GM21529 (cell line): ENCODE measurements at regions not wholly inside any gene's neighbourhood (a gene's known extent, or its start where the extent isn't known, plus 50 kb on each side); places are given as distances from the start of the nearest gene placed in this dataset.
"Not testable (repeated sequence)": the region's sequence is repeated elsewhere in the genome, so short reads cannot be mapped to it uniquely, and the experiment has no call there.

ENCODE experiments used
- ATAC-seq: cut with Tn5 transposase; IDR thresholded peaks from one replicate; pipeline ENCODE4 v1.9.1; 2021; ENCODE audit not compliant: unreplicated experiment

DNA sequence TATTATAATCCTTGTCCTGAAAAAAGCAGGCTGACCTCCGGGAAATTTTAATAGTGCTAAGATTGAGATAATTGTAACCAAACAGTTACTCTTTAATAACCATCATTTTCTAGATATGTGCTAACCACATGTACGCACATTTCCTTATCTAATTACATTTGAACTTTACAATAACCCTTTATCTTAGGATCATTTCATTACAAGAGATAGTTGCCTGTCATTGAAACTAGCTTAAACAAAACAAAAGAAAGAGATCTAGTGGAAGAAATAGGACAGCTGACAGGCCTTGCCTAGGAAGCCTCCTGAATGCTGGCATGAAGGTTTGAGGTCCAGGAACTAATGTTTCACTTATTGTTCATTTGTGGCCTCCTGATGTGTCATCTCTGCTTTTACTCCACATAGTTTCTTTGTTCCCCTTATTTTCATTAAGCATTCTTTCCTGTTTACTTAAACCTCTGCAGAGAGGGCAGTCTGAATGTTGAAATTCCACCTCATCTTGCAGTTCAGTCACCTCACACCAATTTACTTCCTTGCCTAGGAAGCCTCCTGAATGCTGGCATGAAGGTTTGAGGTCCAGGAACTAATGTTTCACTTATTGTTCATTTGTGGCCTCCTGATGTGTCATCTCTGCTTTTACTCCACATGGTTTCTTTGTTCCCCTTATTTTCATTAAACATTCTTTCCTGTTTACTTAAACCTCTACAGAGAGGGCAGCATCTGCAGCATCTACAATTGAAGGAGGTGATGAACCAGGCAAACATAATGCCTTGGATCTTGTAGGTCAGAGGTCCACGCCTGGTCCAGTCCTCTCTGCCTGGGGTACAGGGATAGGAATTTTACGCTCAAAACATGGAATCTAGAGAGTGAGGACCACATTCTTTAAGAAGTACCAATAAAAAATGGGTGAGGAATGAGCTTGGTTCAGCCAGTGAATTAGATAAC lies 247.5 kb downstream of the SPATA31A6 start:
- ATAC-seq: not testable (repeated sequence)

DNA sequence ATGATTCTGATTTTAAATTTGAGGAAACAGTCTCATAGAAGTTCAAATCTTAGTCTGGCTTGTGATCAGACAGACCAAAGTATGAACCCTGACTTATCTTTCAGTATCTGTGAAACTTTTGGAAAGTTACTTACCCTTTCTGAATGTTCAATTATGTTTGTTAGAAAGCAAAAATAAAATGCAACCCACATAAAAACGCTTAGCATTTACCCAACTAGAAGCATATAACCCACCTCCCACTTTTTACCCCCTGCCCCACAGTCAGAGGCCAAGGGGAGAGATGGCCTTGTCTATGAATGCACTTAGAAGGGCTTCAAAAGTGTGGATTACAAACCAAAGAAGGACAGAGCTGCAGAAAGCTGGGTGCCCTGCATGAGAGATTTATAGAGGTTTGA lies 248.2 kb downstream of the SPATA31A6 start:
- ATAC-seq: not testable (repeated sequence)

DNA sequence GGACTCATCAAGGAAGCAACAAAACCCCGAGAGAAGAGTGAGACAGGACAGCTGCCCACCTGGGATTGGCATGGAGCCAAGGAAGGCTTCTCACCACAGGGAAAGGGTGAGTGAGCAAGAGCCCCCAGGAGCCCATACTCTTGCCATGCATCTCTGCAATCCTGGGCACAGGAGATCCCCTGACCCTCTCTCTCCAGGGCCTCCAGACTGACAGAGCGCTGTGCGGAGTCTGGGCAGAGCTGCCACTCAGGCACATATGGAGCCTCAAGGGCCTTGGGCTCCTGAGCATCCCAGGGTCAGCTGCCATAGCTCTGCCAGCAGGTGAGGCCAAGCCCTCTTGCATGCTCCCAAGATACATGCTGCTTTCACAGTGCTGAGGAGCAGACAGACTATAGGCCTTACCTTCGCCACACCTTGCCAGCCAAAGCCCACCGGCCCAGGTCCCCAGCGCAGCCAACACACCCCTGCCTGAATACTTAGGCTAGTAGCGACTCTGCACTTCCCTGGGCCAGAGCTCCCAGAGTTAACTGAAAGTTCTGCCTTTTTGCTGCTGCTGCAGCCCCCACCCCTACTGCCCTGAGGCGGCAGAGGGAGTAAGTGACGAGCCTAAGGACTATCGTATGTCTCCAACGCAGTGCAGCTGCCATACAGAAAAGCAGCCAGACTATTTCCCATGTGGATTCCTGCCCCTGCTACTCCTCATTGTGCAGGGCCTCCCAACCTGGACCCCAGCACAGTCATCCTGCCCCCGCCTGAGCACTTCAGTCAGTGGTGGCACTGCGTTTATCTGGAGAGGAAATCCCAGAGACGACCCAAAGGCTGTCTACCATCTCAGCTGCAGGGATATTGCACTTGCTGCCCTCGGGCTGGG lies 251.6 kb downstream of the SPATA31A6 start:
- not testable (repeated sequence) for ATAC-seq

DNA sequence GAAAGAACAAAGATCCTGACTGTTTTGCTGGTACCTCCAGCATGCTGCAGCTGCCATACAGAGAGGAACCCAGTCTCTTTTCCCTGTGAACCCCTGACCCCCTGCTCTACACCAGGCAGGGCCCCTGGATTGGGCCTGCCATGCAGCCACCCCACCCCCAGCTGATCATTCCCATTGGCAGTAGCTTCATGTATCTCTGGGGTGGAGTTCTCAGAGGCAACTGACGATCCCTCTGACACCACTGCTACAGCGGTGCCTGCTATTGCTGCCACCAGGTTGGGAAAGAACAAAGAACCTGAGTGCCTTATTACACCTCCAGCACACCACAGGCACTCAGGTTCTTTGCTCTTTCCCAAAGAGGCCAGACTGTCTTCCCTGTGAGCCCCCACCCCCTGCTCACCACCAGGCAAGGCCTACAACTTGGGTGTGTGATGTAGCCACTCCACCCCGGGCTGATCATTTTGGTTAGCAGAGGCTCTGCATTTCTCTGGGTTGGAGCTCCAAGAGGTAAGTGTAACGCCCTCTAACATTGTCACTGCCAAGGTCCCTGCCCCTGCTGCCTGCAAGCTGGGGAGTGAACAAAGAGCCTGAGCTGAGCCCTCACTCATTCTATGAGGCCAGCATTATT lies 252.4 kb downstream of the SPATA31A6 start:
- not testable (repeated sequence) for ATAC-seq

DNA sequence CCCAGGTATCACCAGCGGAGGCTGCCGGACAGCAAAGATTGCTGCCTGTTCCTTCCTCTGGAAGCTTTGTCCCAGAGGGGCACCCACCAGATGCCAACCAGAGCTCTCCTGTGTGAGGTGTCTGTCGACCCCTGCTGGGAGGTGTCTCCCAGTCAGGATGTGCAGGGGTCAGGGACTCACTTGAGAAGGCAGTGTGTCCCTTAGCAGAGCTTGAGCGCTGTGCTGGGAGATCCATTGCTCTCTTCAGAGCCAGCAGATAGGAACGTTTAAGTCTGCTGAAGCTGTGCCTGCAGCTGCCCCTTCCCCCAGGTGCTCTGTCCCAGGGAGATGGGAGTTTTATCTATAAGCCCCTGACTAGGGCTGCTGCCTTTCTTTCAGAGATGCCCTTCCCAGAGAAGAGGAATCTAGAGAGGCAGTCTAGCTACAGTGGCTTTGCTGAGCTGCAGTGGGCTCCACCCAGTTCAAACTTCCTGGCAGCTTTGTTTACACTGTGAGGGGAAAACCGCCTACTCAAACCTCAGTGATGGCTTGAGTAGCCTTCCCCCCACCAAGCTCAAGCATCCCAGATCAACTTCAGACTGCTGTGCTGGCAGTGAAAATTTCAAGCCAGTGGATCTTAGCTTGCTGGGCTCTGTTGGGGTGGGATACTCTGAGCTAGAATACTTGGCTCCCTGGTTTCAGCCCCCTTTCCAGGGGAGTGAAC lies 253.7 kb downstream of the SPATA31A6 start:
- ATAC-seq: peak; percentile 74

DNA sequence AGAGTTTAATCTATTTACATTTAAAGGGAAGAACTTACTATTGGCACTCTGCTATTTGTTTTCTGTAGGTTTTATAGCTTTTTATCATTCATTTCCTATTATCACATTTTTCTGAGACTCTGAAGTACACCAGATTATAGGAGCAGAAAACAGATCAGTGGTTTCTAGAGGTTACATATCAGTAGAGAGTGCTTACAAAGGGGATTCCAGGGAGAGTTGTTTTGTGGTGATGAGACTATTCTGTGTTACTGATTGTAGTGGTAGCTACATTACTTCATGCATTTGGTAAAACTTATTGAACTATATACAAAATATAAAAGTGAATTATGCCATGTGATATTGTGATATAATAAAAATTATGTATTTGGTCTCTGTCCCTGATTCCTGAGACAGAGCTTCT lies 259.2 kb downstream of the SPATA31A6 start:
- not testable (repeated sequence) for ATAC-seq

DNA sequence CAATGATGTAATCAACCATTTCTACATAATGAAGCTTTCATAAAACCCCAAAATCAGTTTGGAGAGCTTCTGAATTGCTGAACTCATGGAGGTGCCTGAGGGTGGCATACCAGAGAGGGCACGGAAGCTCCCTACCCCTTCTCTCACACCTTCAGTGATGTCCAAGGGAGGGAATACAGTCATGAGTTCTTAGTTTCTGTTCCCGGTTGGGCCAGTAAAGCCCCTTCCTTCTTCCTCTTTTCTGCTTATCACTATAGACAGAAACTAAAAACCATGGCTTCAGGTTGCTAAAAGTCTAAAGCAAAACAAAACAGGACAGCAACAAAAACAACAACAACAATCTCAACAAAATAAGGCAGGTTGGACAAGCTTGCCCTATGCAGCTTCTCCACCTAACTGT lies 260.0 kb downstream of the SPATA31A6 start:
- ATAC-seq: peak; percentile 80

DNA sequence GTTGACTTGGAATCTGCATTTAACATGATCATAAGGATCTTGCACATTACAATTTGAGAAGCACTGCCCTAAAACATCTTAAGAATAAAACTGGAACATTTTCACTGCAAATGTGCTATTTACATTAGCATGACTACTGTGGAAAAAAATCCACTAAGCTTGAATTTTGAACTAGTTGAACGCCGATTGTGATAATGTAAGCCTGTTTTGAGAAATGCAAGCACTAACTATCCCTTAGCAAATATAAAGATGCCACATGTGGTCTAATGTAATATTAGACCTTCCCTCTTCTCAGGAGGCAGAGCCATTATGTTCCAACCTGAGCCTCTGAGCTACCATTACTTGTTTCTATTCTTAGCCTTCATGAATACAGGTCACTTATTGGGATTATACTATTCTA lies 278.0 kb downstream of the SPATA31A6 start:
- ATAC-seq: not testable (repeated sequence)

DNA sequence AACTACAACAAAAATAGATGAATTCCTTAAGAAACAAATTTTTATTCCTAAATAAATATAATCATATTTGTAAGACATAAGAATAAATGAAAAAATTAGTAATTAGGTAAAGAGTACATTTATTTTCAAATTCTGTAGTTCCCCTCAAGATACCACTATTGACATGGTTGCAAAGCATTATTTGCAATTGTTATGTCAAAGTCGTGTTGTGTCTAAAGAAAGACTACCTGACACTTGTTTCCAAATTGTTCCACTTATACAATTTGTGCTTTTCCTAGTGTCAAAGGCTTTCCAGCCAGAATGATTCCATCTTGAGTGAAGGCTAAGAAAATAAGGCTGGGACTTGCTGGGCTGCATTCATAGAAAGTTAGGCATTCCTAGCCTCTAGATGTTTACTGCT lies 278.4 kb downstream of the SPATA31A6 start:
- ATAC-seq: not testable (repeated sequence)

DNA sequence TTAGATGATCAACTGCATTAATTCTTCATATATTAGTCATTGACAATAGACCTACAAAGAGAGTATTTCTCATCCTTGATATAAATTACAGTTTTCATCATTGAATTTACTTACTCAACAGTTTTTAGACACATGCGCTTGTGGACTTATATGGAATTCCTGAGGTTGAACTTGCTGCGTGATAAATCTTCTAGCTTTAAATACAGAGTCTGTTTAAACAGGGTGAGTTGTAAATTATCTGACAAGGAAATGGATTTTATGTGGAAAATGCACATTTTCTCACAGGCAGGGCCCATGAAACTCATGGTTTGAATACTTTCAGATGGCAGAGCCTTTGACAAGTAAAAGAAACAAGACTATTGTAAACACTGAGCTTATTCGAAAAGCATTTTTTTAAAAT lies 280.5 kb downstream of the SPATA31A6 start:
- not testable (repeated sequence) for ATAC-seq

DNA sequence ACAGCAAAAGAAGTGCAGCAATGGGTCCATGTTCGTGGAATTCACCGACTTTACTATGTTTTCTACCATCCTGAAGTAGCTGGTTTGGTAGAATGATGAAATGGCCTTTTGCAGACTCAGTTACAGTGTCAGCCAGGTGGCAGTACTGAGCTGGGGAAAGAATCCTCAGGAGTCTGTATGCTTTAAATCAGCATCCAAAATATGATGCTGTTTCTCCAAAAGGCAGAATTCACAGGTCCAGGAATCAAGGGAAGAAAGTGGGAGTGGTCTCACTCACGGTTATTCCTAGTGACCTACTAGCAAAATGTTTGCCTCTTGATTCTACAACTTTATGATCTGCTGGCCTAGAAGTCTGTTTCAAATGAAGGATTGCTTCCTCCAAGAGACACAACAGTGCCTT lies 287.1 kb downstream of the SPATA31A6 start:
- not testable (repeated sequence) for ATAC-seq

DNA sequence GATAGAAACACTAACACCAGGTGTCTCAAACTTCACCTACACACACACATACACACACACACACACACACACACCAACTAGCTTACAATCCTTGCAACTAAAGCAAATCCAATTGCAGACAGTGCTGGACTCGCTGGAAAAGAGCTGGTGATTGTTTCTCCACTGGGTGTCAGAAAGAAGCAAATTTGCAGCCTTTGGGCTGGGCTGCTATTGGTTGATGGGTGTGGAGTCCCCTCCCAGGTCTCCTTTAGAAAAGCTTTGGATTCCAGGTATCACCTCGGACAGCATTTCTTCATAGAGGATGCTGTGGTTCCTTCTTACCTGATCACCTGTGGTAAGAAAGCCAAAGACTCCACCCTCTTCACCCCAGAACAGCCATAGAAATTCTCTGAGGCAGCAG lies 307.5 kb downstream of the SPATA31A6 start:
- not testable (repeated sequence) for ATAC-seq

DNA sequence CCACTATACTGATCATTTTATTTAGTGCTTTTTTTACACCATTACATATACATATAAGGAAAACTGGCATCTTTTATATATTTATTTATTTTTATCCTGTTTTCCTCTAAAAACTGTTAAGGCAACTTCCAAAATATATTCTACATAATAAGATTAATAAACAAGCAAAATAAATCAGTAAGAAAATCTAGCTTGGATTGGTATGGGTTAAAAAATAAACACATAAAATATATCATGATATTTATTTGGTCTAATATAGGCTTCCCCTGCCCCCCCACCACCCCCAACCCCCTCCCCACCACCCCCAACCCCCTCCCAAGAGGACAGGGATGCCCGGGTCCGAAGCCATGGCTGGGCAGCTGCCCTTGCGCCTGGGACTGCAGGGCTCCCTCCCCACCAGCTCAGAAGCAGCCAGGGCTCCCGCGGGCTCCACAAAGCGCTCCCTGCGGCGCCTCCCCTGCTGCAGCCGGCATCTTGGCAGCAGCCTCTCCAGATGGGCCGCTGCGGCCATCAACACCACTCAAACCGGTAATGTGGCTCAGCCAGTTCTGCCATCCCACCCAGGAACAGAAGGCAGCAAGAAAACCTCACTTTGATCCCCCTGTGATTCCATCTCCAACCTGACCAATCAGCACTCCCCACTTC lies 319.3 kb downstream of the SPATA31A6 start:
- ATAC-seq: not testable (repeated sequence)

DNA sequence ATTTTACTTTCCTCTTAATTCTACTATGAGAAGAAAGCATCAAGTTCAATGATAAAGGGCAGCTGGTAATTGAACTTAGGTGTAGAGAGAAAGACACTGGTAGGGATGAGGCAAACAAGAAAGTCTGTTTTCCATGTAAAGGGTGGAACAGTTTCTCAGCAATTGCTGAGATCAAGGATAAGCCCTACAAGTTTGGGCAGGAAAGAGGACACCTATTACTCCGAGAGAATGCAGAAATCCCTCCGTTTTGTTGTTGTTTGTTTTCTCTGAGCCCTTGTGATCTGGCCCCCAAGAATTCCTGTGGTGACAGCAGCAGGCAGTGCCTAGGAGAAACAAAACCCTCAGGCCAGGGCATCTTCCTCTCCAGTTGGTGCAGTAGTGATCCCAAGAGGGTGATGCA lies 324.7 kb downstream of the SPATA31A6 start:
- ATAC-seq: not testable (repeated sequence)

DNA sequence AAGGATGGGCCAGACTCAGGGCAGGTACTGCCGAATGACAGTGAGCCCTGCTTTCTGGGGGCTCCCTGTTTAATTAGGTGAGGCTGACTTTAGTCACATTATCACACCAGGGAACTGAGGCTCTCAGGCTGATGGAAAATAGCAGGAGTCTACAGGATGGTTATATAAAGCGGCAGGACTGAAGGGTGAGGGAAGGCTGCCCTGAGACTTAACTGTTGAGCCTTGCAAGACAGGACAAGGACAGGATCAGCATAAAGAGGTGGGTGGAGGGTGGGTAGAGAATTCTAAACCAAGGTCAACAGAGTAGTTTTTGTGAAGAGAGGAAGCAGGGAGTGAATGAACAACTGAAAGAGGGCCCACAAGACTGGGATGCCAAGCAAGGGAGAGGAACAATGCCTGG lies 330.1 kb downstream of the SPATA31A6 start:
- ATAC-seq: not testable (repeated sequence)

DNA sequence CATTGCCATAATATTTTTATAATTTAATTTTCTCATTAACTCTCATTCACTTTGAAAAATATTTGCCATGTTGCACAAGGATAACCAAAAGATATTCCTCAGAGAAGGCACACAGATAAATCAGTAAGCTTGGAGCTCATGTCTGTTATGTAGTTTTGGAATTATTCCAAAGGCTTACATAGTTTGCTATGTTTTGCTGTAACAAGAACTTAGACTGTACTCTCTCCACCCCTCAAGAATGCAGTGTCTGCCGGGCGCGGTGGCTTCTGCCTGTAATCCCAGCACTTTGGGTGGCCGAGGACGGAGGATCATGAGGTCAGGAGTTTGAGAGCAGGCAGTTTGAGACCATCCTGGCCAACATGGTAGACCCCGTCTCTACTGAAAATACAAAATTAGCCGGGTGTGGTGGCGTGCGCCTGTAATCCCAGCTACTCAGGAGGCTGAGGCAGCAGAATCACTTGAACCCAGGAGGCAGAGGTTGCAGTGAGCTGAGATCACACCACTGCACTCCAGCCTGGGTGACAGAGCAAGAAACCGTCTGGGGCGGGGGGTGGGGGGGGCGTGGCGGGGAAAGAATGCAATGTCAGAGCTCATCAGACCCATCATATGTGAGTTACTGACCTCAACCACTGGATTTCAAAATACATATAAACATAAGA lies 351.0 kb downstream of the SPATA31A6 start:
- not testable (repeated sequence) for ATAC-seq

DNA sequence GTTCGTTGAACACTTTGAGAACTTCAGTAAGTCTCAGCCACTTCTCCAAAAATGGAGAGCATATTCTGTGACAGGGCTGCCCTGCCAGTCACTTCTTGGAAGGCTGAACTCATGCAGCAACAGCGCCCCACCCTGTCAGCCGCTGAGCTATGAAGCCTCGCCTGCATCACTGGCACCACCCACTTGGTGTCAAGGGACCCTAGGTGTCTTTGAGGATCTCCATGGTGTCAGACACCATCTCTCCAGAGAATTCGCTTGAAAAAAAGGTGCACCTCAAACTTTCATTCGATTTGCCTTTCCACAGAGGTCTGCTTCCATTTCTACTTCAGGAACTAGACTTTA lies 351.5 kb downstream of the SPATA31A6 start:
- ATAC-seq: not testable (repeated sequence)

DNA sequence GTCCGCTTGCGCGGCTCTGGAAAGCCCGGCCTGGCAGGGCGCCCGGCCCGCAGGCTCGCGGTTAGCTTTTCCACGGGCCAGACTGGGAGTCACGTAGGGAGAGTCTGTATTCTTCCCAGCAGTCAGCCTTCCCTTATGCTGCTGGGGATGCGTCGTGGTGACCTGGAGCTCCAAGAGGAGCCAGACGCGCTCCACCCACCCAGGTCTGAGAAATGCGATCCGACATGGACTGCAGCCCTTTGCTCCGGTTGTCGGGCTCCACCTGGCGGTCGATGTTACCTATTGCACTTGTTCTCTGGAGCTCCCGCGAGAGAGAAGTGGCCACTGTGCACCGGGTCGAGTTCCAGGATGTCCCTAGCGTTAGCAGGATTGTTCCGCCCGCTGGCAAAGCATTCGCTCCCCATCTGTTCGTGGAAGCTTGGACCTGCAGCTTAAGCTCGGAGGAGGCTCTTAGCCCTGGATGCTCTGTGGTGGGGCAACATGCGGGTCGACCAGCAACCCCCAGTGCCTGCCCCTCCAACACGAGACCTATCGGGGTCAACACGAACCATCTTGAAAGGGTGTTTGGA lies 367.4 kb downstream of the SPATA31A6 start:
- peak; percentile 98 for ATAC-seq

DNA sequence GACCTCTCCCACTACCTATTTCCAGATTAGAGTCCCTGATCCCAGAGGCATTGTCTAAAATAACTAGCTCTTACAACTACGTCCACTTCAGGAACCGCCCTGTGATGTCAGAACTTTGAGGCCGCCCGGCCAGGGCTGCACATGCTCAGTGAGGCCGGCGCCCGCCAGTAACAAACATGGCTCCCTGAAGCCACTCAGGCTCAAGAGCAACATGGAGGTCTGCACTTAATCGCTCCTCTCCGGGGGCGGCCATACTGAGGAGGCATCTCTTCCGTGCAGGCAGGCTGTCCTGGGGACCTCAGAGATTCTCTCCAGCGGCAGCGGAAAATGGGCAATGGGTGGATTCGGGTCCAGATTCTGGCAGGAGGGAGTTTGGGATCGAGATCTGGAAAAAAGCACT lies 385.1 kb downstream of the SPATA31A6 start:
- not testable (repeated sequence) for ATAC-seq
